MM.1S (cell line): ENCODE measurements at regions not wholly inside any gene's neighbourhood (a gene's known extent, or its start where the extent isn't known, plus 50 kb on each side); places are given as distances from the start of the nearest gene placed in this dataset.
A peak's percentile ranks its signal among the peaks of the same experiment; 100 is the strongest.

Experiments used
- DNase-seq: peaks from one replicate; pipeline ENCODE4 v3.0.0-alpha.2; 2015
- H2AFZ ChIP-seq: fragments of 300-600 bp; sonication (generic); 2 replicates; pipeline ENCODE4 v1.6.0; 2016; ENCODE audit warnings: antibody characterized with exemption, low read length
- H3F3A ChIP-seq: fragments of 300-600 bp; sonication (generic); 2 replicates; pipeline ENCODE4 v1.6.1; 2016; ENCODE audit warnings: mild to moderate bottlenecking, antibody characterized with exemption, low read length, moderate library complexity, mixed read lengths; ENCODE audit not compliant: insufficient read depth
- H3K27ac ChIP-seq: fragments of 300-600 bp; sonication (generic); 2 replicates; pipeline ENCODE4 v1.5.1; 2016; ENCODE audit warnings: mild to moderate bottlenecking, low read length
- H3K27me3 ChIP-seq: fragments of 300-600 bp; sonication (generic); replicated peaks from 2 replicates; pipeline ENCODE4 v1.6.0; 2016; ENCODE audit warnings: low read length; ENCODE audit not compliant: insufficient read depth
- H3K36me3 ChIP-seq: fragments of 300-600 bp; sonication (generic); replicated peaks from 2 replicates; pipeline ENCODE4 v1.6.1; 2016; ENCODE audit warnings: mild to moderate bottlenecking, low read length, mixed read lengths; ENCODE audit not compliant: insufficient read depth
- H3K4me1 ChIP-seq: fragments of 300-600 bp; sonication (generic); 2 replicates; pipeline ENCODE4 v1.6.1; 2016; ENCODE audit warnings: low read length, mixed read lengths
- H3K4me2 ChIP-seq: fragments of 300-600 bp; sonication (generic); 2 replicates; pipeline ENCODE4 v1.6.0; 2016; ENCODE audit warnings: low read depth, low read length
- H3K4me3 ChIP-seq: fragments of 300-600 bp; sonication (generic); 2 replicates; pipeline ENCODE4 v1.5.1; 2016; ENCODE audit warnings: low read length, mixed read lengths
- H3K79me2 ChIP-seq: fragments of 300-600 bp; sonication (generic); 2 replicates; pipeline ENCODE4 v1.6.1; 2016; ENCODE audit warnings: mixed run types, low read length, mixed read lengths
- H3K9ac ChIP-seq: fragments of 300-600 bp; sonication (generic); 2 replicates; pipeline ENCODE4 v1.6.1; 2016; ENCODE audit warnings: low read length, mixed read lengths
- H3K9me2 ChIP-seq: fragments of 300-600 bp; sonication (generic); replicated peaks from 2 replicates; pipeline ENCODE4 v1.6.1; 2016; ENCODE audit warnings: mild to moderate bottlenecking, low read length, mixed read lengths; ENCODE audit not compliant: insufficient read depth
- H3K9me3 ChIP-seq: fragments of 300-600 bp; sonication (generic); replicated peaks from 2 replicates; pipeline ENCODE4 v1.6.1; 2016; ENCODE audit warnings: mild to moderate bottlenecking, low read length, mixed read lengths; ENCODE audit not compliant: insufficient read depth
- H4K20me1 ChIP-seq: fragments of 300-600 bp; sonication (generic); 2 replicates; pipeline ENCODE4 v1.6.1; 2016; ENCODE audit warnings: mild to moderate bottlenecking, low read length, moderate library complexity, mixed read lengths; ENCODE audit not compliant: insufficient read depth
- CTCF ChIP-seq: fragments of 300-600 bp; sonication (generic); IDR thresholded peaks from 2 replicates; pipeline ENCODE4 v1.5.1; 2016; ENCODE audit warnings: antibody characterized with exemption, low read length, mixed read lengths
- EZH2 ChIP-seq: fragments of 300-600 bp; sonication (generic); optimal IDR thresholded peaks from 2 replicates; pipeline ENCODE3; 2017; ENCODE audit warnings: low read depth, mild to moderate bottlenecking, antibody characterized with exemption, low read length, mixed read lengths
- EZH2phosphoT487 ChIP-seq: fragments of 300-600 bp; sonication (generic); IDR thresholded peaks from 2 replicates; pipeline ENCODE4 v1.6.1; 2018; ENCODE audit warnings: antibody characterized with exemption, low read length

GRCh38 chr7:55642266-55642665 lies 70.0 kb upstream of the VOPP1 start:
- H3K9me2 ChIP-seq, result no peaks in the 10 kb centered on the region
- no peak overlapping the region for H3K4me2 ChIP-seq
- H3F3A ChIP-seq, result no peaks in the 10 kb centered on the region
- H2AFZ ChIP-seq, result no peak overlapping the region
- TF ChIP-seq EZH2 (no peak), EZH2phosphoT487 (no peak), CTCF (no peak)
- H4K20me1 ChIP-seq, result no peaks in the 10 kb centered on the region
- no peaks in the 10 kb centered on the region for H3K36me3 ChIP-seq
- no peak overlapping the region for H3K4me3 ChIP-seq
- H3K9me3 ChIP-seq, result no peaks in the 10 kb centered on the region
- no peaks in the 10 kb centered on the region for H3K27me3 ChIP-seq
- H3K4me1 ChIP-seq, result peaks cover 6% of the 10 kb centered on the region; the same call in 1 of the 2 replicates
- no peaks in the 10 kb centered on the region for H3K79me2 ChIP-seq
- no peak overlapping the region for H3K27ac ChIP-seq
- no peak for DNase-seq
- no peak overlapping the region for H3K9ac ChIP-seq

- peak; percentile 40 for DNase-seq
- Histone ChIP-seq H3K4me3 (no peak overlapping the region), H3K79me2 (no peaks in the 10 kb centered on the region), H3K4me2 (no peak overlapping the region), H3K27ac (no peak overlapping the region), H4K20me1 (no peaks in the 10 kb centered on the region), H3F3A (no peaks in the 10 kb centered on the region), H3K27me3 (no peaks in the 10 kb centered on the region), H3K9me2 (no peaks in the 10 kb centered on the region), H3K36me3 (no peaks in the 10 kb centered on the region), H3K4me1 (peaks cover 6% of the 10 kb centered on the region; the same call in 1 of the 2 replicates), H2AFZ (no peak overlapping the region), H3K9ac (no peak overlapping the region), H3K9me3 (no peaks in the 10 kb centered on the region)
- TF ChIP-seq EZH2phosphoT487 (no peak), EZH2 (no peak), CTCF (no peak)
Observed at GRCh38 chr7:55641811-55642210, 69.5 kb upstream of the VOPP1 start.

- Histone ChIP-seq H2AFZ (no peak overlapping the region), H3K27ac (no peak overlapping the region), H4K20me1 (no peaks in the 10 kb centered on the region), H3K9ac (no peak overlapping the region), H3K36me3 (no peaks in the 10 kb centered on the region), H3F3A (no peaks in the 10 kb centered on the region), H3K9me3 (no peaks in the 10 kb centered on the region), H3K27me3 (no peaks in the 10 kb centered on the region), H3K4me2 (no peak overlapping the region), H3K4me3 (no peak overlapping the region), H3K4me1 (peaks cover 6% of the 10 kb centered on the region; the same call in 1 of the 2 replicates), H3K79me2 (no peaks in the 10 kb centered on the region), H3K9me2 (no peaks in the 10 kb centered on the region)
- TF ChIP-seq CTCF (peak; percentile 82), EZH2 (no peak), EZH2phosphoT487 (no peak)
- peak; percentile 62 for DNase-seq
Observed at GRCh38 chr7:55641273-55641691, 69.0 kb upstream of the VOPP1 start.
